Parathyroid adenoma (tissue), 2 donors: ENCODE measurements at regions not wholly inside any gene's neighbourhood (a gene's known extent, or its start where the extent isn't known, plus 50 kb on each side); places are given as distances from the start of the nearest gene placed in this dataset.
A peak's percentile ranks its signal among the peaks of the same experiment; 100 is the strongest.

Experiments
- H2AFZ ChIP-seq: fragments of 300-600 bp; sonication (generic); one replicate; pipeline ENCODE4 v1.7.0; 2017; ENCODE audit warnings: antibody characterized with exemption, mild to moderate bottlenecking
- H3K27ac ChIP-seq: fragments of 300-600 bp; sonication (generic); one replicate; pipeline ENCODE4 v1.7.0; 2017
- H3K27me3 ChIP-seq: fragments of 300-600 bp; sonication (generic); one replicate; pipeline ENCODE4 v1.7.0; 2017; ENCODE audit warnings: low read length; ENCODE audit not compliant: control insufficient read depth, insufficient read depth
- H3K36me3 ChIP-seq: fragments of 300-600 bp; sonication (generic); one replicate; pipeline ENCODE4 v1.7.0; 2017; ENCODE audit warnings: low read length; ENCODE audit not compliant: control insufficient read depth, insufficient read depth
- H3K4me1 ChIP-seq: fragments of 300-600 bp; sonication (generic); one replicate; pipeline ENCODE4 v1.7.0; 2017; ENCODE audit warnings: control low read depth
- H3K4me2 ChIP-seq: fragments of 300-600 bp; sonication (generic); one replicate; pipeline ENCODE4 v1.7.0; 2017; ENCODE audit warnings: low read length
- H3K4me3 ChIP-seq: fragments of 300-600 bp; sonication (generic); one replicate; pipeline ENCODE4 v1.7.0; 2017; ENCODE audit warnings: low read depth, low read length
- H3K79me2 ChIP-seq: fragments of 300-600 bp; sonication (generic); one replicate; pipeline ENCODE4 v1.7.0; 2017; ENCODE audit warnings: control low read depth
- H3K9ac ChIP-seq: fragments of 300-600 bp; sonication (generic); one replicate; pipeline ENCODE4 v1.7.0; 2017; ENCODE audit warnings: mild to moderate bottlenecking
- H3K9me3 ChIP-seq: fragments of 300-600 bp; sonication (generic); one replicate; pipeline ENCODE4 v1.7.0; 2017; ENCODE audit warnings: low read length; ENCODE audit not compliant: control insufficient read depth
- CTCF ChIP-seq: fragments of 300-600 bp; sonication (generic); IDR thresholded peaks from one replicate; pipeline ENCODE4 v1.7.0; 2017; ENCODE audit warnings: antibody characterized with exemption, mild to moderate bottlenecking
- donor health status: primary hyperparathyroidism.

- no peaks in the 10 kb centered on the region for H3K27me3 ChIP-seq
- TF ChIP-seq CTCF = no peak
- H3K9ac ChIP-seq = no peak overlapping the region
- H3K27ac ChIP-seq = no peak overlapping the region
- H3K79me2 ChIP-seq = no peaks in the 10 kb centered on the region
- peak overlapping the region; percentile 19 for H2AFZ ChIP-seq
- H3K36me3 ChIP-seq = no peaks in the 10 kb centered on the region
- H3K4me2 ChIP-seq = no peak overlapping the region
- H3K4me3 ChIP-seq = no peak overlapping the region
- H3K4me1 ChIP-seq = no peaks in the 10 kb centered on the region
- H3K9me3 ChIP-seq = no peaks in the 10 kb centered on the region
Observed at GRCh38 chr5:118778941-118779340, 209.4 kb downstream of the DTWD2 start.

GRCh38 chr5:118777189-118777736 is 211.1 kb downstream of the DTWD2 start:
- TF ChIP-seq CTCF = no peak
- Histone ChIP-seq H3K27ac (no peak overlapping the region), H3K36me3 (no peaks in the 10 kb centered on the region), H2AFZ (no peak overlapping the region), H3K79me2 (no peaks in the 10 kb centered on the region), H3K4me2 (no peak overlapping the region), H3K27me3 (no peaks in the 10 kb centered on the region), H3K9ac (no peak overlapping the region), H3K4me1 (no peaks in the 10 kb centered on the region), H3K4me3 (no peak overlapping the region), H3K9me3 (no peaks in the 10 kb centered on the region)

- H3K4me3 ChIP-seq = no peak overlapping the region
- no peaks in the 10 kb centered on the region for H3K9me3 ChIP-seq
- no peak overlapping the region for H3K9ac ChIP-seq
- H3K79me2 ChIP-seq = no peaks in the 10 kb centered on the region
- H3K36me3 ChIP-seq = no peaks in the 10 kb centered on the region
- no peak for TF ChIP-seq CTCF
- no peak overlapping the region for H3K4me2 ChIP-seq
- no peaks in the 10 kb centered on the region for H3K27me3 ChIP-seq
- no peak overlapping the region for H3K27ac ChIP-seq
- no peak overlapping the region for H2AFZ ChIP-seq
- no peaks in the 10 kb centered on the region for H3K4me1 ChIP-seq
Observed at GRCh38 chr5:118776755-118777154, 211.6 kb downstream of the DTWD2 start.

- Histone ChIP-seq H3K4me1 (no peaks in the 10 kb centered on the region), H3K4me2 (no peak overlapping the region), H3K9me3 (no peaks in the 10 kb centered on the region), H3K36me3 (no peaks in the 10 kb centered on the region), H3K27ac (no peak overlapping the region), H3K79me2 (no peaks in the 10 kb centered on the region), H2AFZ (no peak overlapping the region), H3K4me3 (no peak overlapping the region), H3K9ac (no peak overlapping the region), H3K27me3 (no peaks in the 10 kb centered on the region)
- no peak for TF ChIP-seq CTCF
Observed at GRCh38 chr5:118775790-118776499, 212.4 kb downstream of the DTWD2 start.

GRCh38 chr5:118768607-118769175 is 219.7 kb downstream of the DTWD2 start:
- no peak overlapping the region for H3K4me3 ChIP-seq
- H3K36me3 ChIP-seq = no peaks in the 10 kb centered on the region
- H3K4me2 ChIP-seq = no peak overlapping the region
- H3K4me1 ChIP-seq = no peaks in the 10 kb centered on the region
- H3K79me2 ChIP-seq = no peaks in the 10 kb centered on the region
- TF ChIP-seq CTCF = no peak
- no peaks in the 10 kb centered on the region for H3K27me3 ChIP-seq
- H3K27ac ChIP-seq = no peak overlapping the region
- H2AFZ ChIP-seq = no peak overlapping the region
- H3K9ac ChIP-seq = no peak overlapping the region
- no peaks in the 10 kb centered on the region for H3K9me3 ChIP-seq
